ENCODE measurements at regions not wholly inside any gene's neighbourhood (a gene's known extent, or its start where the extent isn't known, plus 50 kb on each side); places are given as distances from the start of the nearest gene placed in this dataset.
"Not testable (repeated sequence)": the region's sequence is repeated elsewhere in the genome, so short reads cannot be mapped to it uniquely, and the experiment has no call there.

- no peak for TF ChIP-seq CTCF (IDR thresholded peaks at IDR 0.05; ENCODE audit: insufficient read depth, low read length, poor library complexity, severe bottlenecking)
- H3K4me3 ChIP-seq (replicated peaks; ENCODE audit: low read depth, low read length): no peak overlapping the region
- H3K36me3 ChIP-seq (ENCODE audit: control insufficient read depth, insufficient read depth, low read length): no peaks in the 10 kb centered on the region
- no peaks in the 10 kb centered on the region for H3K27me3 ChIP-seq (replicated peaks; ENCODE audit: control insufficient read depth, insufficient read depth, low read length)
- no peak for DNase-seq (ENCODE audit: extremely low read depth, insufficient read length)
Observed at GRCh38 chr12:90211017-90211416, 502.4 kb upstream of the ATP2B1 start.

GRCh38 chr12:90209029-90209428 is 500.4 kb upstream of the ATP2B1 start:
- DNase-seq (ENCODE audit: extremely low read depth, insufficient read length): no peak
- H3K36me3 ChIP-seq (ENCODE audit: control insufficient read depth, insufficient read depth, low read length): no peaks in the 10 kb centered on the region
- no peak for TF ChIP-seq CTCF (IDR thresholded peaks at IDR 0.05; ENCODE audit: insufficient read depth, low read length, poor library complexity, severe bottlenecking)

GRCh38 chr12:90208379-90208778 is 499.7 kb upstream of the ATP2B1 start:
- H3K4me3 ChIP-seq (replicated peaks; ENCODE audit: low read depth, low read length); H3K36me3 ChIP-seq (ENCODE audit: control insufficient read depth, insufficient read depth, low read length); H3K27me3 ChIP-seq (replicated peaks; ENCODE audit: control insufficient read depth, insufficient read depth, low read length); DNase-seq (ENCODE audit: extremely low read depth, insufficient read length): not testable (repeated sequence)

More at GRCh38 chr12:90209029-90209428, 500.4 kb upstream of the ATP2B1 start:
- Histone ChIP-seq H3K4me3 (replicated peaks; ENCODE audit: low read depth, low read length) (no peak overlapping the region), H3K27me3 (replicated peaks; ENCODE audit: control insufficient read depth, insufficient read depth, low read length) (no peaks in the 10 kb centered on the region)

- Histone ChIP-seq H3K27me3 (replicated peaks; ENCODE audit: control insufficient read depth, insufficient read depth, low read length) (no peaks in the 10 kb centered on the region), H3K4me3 (replicated peaks; ENCODE audit: low read depth, low read length) (no peak overlapping the region), H3K36me3 (ENCODE audit: control insufficient read depth, insufficient read depth, low read length) (no peaks in the 10 kb centered on the region)
- DNase-seq (ENCODE audit: extremely low read depth, insufficient read length): no peak
- TF ChIP-seq CTCF (IDR thresholded peaks at IDR 0.05; ENCODE audit: insufficient read depth, low read length, poor library complexity, severe bottlenecking): no peak
Observed at GRCh38 chr12:90207799-90208198, 499.2 kb upstream of the ATP2B1 start.

DNA sequence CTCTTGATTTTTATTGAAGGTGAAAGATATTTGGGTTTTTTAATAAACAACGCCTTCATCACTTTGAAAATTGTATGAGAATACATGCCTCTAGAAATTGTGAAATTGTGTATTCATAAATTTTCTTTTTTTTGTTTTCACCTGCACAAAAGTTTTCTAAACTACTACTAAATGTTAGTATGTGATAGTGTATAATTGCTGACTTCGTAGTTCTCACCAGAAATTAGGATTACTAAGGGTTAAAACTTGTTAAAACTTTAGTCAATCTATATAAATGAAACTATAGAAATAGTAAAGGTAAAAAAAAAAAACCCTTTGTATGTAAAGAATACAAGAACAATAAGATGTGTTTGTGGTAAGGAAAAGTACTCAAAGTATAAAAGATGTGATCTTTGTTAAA is 496.5 kb upstream of the ATP2B1 start:
- DNase-seq (ENCODE audit: extremely low read depth, insufficient read length): no peak
- no peak for TF ChIP-seq CTCF (IDR thresholded peaks at IDR 0.05; ENCODE audit: insufficient read depth, low read length, poor library complexity, severe bottlenecking)
- Histone ChIP-seq H3K4me3 (replicated peaks; ENCODE audit: low read depth, low read length) (no peak overlapping the region), H3K27me3 (replicated peaks; ENCODE audit: control insufficient read depth, insufficient read depth, low read length) (no peaks in the 10 kb centered on the region), H3K36me3 (ENCODE audit: control insufficient read depth, insufficient read depth, low read length) (no peaks in the 10 kb centered on the region)

GRCh38 chr12:90203556-90203955 is 494.9 kb upstream of the ATP2B1 start:
- H3K36me3 ChIP-seq (ENCODE audit: control insufficient read depth, insufficient read depth, low read length): no peaks in the 10 kb centered on the region
- DNase-seq (ENCODE audit: extremely low read depth, insufficient read length): no peak
- no peak overlapping the region for H3K4me3 ChIP-seq (replicated peaks; ENCODE audit: low read depth, low read length)
- no peaks in the 10 kb centered on the region for H3K27me3 ChIP-seq (replicated peaks; ENCODE audit: control insufficient read depth, insufficient read depth, low read length)
- no peak for TF ChIP-seq CTCF (IDR thresholded peaks at IDR 0.05; ENCODE audit: insufficient read depth, low read length, poor library complexity, severe bottlenecking)
